ENCODE measurements at regions not wholly inside any gene's neighbourhood (a gene's known extent, or its start where the extent isn't known, plus 50 kb on each side); places are given as distances from the start of the nearest gene placed in this dataset.

DNA sequence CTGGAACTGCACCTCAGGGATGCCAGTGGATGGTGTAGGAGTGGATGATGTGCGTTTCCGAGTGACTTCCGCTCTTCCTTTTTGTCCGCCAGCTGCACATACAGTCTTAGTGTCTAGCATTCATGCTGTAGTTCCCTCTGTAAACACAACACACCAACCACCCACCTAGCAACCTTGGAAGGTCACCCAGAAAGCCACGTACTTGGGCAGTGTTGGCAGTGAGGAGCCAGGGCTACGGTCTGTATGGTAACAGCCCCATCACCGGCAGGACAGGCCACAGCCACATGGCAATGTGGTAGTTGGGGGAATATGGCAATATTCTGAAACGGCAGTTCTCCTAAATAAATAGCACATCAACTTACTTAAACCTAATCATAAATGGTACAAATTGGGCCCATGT lies 613.5 kb upstream of the MGMT start:
- no peak for DNase-seq (ENCODE audit: low read depth in 2 of 2)

DNA sequence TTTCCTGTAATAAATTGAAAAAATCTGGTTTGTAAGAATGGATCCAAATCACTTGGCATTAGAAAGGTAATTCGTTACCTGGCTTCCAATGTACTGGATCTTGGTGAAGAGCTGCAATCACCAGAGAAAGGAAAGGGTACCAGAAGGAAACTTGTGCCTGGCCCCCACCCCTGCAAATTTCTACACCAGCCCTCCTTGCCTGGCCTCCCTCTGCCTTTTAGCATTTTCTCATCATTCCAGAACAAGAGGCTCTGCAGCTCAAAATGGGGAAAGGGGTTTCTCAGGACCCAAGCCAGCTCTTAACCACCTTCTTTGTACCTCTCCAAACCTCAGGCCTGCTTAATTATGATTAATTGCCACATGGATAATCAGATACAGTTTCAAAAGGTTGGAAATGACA lies 612.8 kb upstream of the MGMT start:
- DNase-seq (ENCODE audit: low read depth in 2 of 2), result no peak

GRCh38 chr10:128854963-128855362 lies 612.1 kb upstream of the MGMT start:
- no peak for DNase-seq (ENCODE audit: low read depth in 2 of 2)

- DNase-seq (ENCODE audit: low read depth in 2 of 2), result no peak
Observed at GRCh38 chr10:128855618-128856428, 611.2 kb upstream of the MGMT start.

GRCh38 chr10:128859738-128860386 lies 607.2 kb upstream of the MGMT start:
- no peak for DNase-seq (ENCODE audit: low read depth in 2 of 2)

- DNase-seq (ENCODE audit: low read depth in 2 of 2), result no peak
Observed at GRCh38 chr10:128860574-128860973, 606.5 kb upstream of the MGMT start.

DNA sequence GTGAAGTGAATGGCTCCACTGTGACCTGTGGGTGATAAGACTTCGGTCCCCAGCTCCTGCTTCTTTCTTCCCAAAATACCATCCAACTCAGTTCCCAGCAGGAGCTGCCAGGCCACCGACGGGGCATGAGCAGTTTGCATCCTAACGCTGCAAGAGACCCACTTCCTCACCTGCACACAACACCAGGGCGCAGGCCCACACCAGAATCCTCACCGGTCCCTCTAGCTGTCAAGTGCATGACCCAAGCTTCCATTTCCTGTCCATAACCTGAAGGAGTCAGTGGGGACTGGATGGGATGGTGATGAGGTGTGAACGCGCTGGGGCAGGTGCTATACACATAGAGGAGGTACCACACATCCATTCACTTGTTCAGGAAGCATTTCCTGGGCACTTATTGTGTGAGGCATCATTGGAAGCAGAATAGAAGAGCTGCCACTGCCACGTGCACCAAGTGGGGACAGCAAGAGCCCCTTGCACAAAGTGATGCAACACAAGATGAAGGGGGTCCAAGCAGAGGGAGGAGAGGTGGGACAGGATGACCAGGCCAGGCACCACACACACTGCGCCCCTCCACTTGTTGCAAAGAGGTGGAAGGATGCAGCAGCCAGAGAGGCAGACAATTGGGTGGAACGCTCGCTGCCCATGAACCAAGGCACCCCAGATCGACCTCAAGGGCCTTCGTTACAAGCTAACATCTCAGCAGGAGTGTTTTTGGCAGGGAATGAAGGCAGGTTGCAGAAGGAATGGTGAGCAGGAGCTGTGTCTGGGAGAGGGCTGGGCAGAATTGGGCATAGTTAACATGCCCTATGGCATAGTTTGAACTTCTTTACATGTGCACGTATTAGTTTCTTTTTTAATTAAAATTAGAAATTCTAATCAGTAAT lies 605.8 kb upstream of the MGMT start:
- DNase-seq (ENCODE audit: low read depth in 2 of 2), result no peak

- no peak for DNase-seq (ENCODE audit: low read depth in 2 of 2)
Observed at GRCh38 chr10:128863411-128863810, 603.6 kb upstream of the MGMT start.

DNA sequence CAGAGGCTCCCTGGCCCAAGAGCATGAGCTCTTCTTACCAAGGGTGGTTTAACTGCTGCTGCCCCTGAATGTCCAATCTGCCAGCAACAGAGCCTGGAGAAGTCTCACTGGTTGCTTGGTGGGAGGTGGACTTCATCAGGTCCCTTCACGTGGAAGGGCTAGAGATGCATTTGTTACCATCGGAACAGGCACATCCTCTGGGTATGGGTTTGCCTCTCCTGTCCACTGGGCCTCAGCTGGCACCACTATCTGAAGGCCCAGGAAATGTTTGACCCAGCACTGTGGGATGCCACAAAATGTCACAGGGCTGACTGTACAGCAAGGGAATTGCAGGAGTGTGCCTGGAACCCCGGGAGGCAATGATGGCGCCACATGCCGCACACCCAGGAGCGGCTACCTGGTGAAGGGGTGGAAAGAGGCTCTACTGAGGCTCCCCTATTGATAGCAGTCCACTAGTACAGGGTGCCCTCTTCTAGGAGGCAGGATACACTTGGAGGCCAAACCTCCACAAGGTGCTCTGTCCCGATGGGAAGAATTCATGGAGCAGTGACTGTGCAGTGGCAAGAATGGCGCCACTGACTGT lies 603.1 kb upstream of the MGMT start:
- no peak for DNase-seq (ENCODE audit: low read depth in 2 of 2)

DNA sequence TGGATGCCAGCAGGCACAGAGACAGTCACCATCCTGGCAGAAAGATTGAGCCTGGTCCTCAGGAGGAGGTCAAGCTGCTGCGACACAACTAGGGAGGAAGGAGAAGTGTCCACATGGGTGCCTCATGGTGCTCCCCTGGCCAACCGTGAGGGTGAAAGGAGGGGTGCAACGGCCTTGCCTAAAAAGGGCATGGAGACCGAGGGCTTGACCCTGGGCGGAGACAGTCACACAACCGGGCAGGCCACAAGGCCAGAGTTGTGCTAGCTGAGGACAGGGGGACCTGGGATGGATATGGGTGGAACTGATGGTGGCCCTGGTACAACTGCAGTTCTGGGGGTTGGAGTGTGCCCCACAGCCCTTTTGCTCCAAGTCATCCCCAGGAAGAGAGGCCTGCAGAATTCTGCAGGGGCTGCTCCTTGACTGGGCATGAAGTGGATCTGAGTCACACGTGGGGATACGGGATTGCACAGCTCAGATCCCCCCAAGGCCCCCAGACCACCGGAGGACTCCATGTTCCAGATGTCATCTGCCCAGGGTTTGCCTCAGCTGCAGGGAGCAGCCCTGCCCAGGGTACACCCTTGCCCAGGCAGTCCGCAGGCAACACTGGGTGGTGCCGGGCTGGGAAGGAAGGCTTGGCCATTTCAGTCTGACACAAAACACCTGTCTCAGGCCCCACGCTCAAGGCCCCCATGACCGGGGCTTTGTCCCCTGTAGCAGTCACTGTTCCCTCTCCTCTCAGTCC lies 602.3 kb upstream of the MGMT start:
- DNase-seq (ENCODE audit: low read depth in 2 of 2), result no peak

DNA sequence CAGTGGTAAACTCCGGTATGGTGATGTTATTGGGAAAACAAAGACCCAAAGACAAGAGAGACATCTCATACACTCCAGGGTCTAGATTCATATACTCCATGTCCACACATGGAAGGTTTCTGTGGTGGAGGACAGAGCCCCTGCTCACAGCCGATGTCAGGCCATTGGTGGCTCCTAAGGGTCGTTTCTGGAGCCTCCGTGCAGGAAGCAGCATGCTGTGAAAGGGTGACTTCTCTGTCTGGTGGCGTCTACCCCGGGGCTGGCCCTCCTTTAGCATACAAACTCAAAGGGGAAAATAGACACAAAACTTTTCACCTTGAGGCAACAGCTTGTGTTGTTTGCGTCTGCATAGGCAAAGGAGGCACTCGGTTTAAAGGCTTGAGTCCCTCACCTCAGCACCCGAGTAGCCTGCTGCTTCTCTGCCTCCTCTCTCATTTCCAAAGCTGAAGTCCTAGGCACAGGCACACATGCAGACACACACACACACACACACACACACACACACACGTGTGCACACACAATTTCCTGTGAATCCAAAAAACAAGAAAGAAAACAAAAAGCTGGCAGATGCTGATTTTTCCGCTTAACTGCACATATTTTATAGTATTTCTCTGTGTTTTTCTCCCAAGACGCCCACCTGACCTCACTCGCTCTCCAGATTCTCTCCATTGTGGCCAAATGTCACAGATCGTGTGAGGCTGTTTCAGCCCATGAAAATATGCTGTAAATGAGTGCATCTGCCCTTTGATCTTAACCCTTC lies 601.4 kb upstream of the MGMT start:
- no peak for DNase-seq (ENCODE audit: low read depth in 2 of 2)

DNA sequence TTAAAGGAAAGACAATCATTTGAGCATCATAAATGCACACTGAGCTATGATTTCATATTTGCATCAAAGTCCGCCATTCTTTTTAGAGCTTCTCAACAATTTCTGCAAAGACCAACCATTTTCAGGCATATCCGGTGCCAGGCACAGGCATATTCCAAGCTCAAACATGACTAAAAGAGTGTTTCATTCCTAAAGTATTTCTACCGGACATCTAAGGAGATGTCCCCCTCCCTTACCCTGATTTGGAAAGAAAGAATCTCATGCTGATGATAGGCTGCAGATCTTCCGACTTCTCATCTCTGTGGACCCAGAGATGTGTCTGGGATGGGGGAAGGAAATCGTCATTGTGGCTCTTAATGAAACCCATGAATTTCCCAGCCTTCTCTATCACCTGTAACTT lies 600.5 kb upstream of the MGMT start:
- no peak for DNase-seq (ENCODE audit: low read depth in 2 of 2)

- DNase-seq (ENCODE audit: low read depth in 2 of 2), result no peak
Observed at GRCh38 chr10:128867210-128867609, 599.8 kb upstream of the MGMT start.

DNA sequence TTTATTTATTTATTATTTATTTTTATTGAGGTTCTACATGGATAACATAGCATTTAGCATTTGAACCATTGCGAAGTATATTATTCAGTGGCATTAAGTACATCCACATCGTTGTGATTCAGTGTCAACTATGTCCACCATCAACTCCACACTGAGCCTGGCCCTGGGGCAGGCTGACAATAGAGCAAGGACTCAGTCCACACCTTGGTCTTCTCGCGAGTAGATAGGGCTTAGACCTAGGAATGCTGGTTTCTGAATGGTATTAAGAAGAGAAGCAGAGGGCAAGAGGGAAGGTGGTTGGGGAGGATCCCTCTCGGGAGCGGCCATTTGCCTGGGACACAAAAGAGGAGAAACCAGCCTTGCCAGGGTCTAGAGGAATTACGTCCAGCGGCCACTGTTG lies 599.2 kb upstream of the MGMT start:
- no peak for DNase-seq (ENCODE audit: low read depth in 2 of 2)

DNA sequence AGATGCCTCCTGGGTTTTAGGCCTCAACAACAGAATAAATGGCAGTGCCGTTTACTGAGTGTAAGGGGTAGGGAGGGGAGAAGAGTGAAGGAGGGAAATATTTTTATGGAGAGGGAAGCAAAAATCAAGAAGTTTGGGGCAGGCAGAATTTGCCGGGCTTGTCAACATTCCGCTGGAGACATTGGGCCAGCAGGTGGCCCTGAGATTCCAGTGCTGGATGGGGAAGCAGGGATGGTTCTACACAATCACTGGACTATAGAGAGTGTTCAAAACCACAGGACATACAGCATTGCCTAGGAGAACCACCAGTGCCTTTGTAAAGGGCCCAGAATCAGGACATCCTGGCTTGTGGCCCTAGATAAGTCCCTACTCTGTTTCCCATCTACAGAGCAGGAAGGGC lies 598.6 kb upstream of the MGMT start:
- DNase-seq (ENCODE audit: low read depth in 2 of 2), result no peak

- no peak for DNase-seq (ENCODE audit: low read depth in 2 of 2)
Observed at GRCh38 chr10:128869101-128869749, 597.8 kb upstream of the MGMT start.

GRCh38 chr10:128870830-128871597 lies 596.0 kb upstream of the MGMT start:
- DNase-seq (ENCODE audit: low read depth in 2 of 2), result no peak

DNA sequence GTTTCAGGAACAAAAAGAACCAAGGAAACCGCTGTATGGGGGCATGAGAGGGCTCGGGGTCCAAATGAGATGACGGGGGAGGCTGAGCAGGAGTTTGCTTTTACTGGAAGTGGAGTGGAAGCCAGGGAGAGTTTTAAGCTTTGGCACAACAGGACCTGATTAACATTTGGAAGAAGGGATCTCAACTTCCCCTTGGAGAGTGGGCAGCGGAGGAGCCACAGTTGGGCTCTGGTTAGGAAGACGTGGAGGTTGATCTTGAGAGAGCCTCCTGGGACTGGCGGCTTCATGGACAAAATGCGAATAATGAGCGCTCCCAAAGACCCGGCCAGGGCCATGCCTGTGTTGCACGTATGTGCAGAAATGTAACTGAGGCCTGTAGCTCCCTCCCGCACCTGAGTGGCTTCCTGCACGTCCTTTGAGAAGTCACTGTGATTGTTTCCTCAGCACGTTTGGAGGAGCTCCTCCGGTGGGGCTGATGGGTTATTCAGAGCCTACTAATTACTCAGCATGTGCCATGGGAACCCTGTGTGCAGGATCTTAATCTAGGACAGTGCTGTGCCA lies 595.3 kb upstream of the MGMT start:
- no peak for DNase-seq (ENCODE audit: low read depth in 2 of 2)

DNA sequence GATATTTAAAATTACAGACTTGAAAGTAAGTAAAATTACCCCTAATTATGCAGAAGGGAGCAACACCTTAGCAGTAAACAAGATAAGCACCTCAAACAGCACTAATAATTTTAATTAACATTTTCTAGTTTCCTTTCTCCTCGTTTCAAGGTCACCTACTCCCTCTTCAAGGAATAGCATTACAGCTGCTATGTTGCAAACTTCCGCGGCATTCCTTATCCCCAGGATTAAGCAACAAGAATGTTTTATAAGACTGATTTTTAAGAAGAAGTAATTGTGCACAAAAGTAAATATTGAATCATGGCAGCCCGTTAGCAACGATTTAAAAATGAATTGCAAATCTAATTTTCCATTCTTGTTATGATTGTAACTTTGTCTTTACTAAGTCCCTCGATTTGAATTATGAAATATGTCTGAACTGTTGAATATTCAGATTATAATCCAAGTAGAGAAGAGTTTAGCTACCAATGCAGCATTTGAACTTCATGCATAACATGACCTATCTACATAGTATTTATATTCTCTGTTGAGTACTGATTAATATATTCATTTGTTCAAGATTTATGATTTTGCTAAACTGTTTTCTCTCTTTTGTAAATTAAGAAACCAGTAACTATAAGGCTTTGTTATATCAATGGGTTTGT lies 593.5 kb upstream of the MGMT start:
- DNase-seq (ENCODE audit: low read depth in 2 of 2), result no peak
